A673 (cell line): ENCODE measurements at regions not wholly inside any gene's neighbourhood (a gene's known extent, or its start where the extent isn't known, plus 50 kb on each side); places are given as distances from the start of the nearest gene placed in this dataset.

Experiments used
- BruUV-seq: library from RNA; stranded (reverse); fragments of 400-500 nt; replicated peaks from 2 replicates; lab custom pipeline; 2021; lab: Mats Ljungman, UMichigan
- CTCF ChIA-PET: fragments of 300-600 bp; sonication (Branson Sonifier 250); formaldehyde crosslinking; loops from one replicate; lab custom pipeline; 2022; ENCODE audit warnings: antibody characterized with exemption; lab: Charles Lee
- POLR2A ChIA-PET: fragments of 300-600 bp; sonication (Branson Sonifier 250); formaldehyde crosslinking; loops from one replicate; lab custom pipeline; 2022; ENCODE audit warnings: antibody characterized with exemption; ENCODE audit not compliant: low non-redundant PET; lab: Charles Lee
- DNase-seq: peaks from one replicate; pipeline ENCODE4 v3.0.0-alpha.2; 2015; ENCODE audit warnings: low spot score
- H3K27ac ChIP-seq: fragments of 200-600 bp; sonication (generic); 2 replicates; pipeline ENCODE4 v1.5.1; 2016; ENCODE audit warnings: mixed run types, low read depth, mild to moderate bottlenecking, mixed read lengths, antibody characterized with exemption, low read length; ENCODE audit not compliant: poor library complexity, severe bottlenecking
- H3K27me3 ChIP-seq: fragments of 200-600 bp; sonication (generic); replicated peaks from 2 replicates; pipeline ENCODE4 v1.6.1; 2017; ENCODE audit warnings: mixed run types, low read depth, mild to moderate bottlenecking, mixed read lengths, antibody characterized with exemption, low read length; ENCODE audit not compliant: insufficient read depth, poor library complexity
- H3K36me3 ChIP-seq: fragments of 200-600 bp; sonication (generic); 2 replicates; pipeline ENCODE4 v1.6.1; 2016; ENCODE audit warnings: mixed run types, mild to moderate bottlenecking, mixed read lengths, antibody characterized with exemption, low read length; ENCODE audit not compliant: insufficient read depth, poor library complexity, severe bottlenecking
- H3K4me1 ChIP-seq: fragments of 200-600 bp; sonication (generic); 2 replicates; pipeline ENCODE4 v1.6.1; 2017; ENCODE audit warnings: mixed run types, mild to moderate bottlenecking, mixed read lengths, antibody characterized with exemption, low read length; ENCODE audit not compliant: insufficient read depth, poor library complexity, severe bottlenecking
- H3K4me3 ChIP-seq: fragments of 200-600 bp; sonication (generic); 2 replicates; pipeline ENCODE4 v1.5.1; 2016; ENCODE audit warnings: low read depth, mixed run types, mild to moderate bottlenecking, mixed read lengths, low read length; ENCODE audit not compliant: poor library complexity, severe bottlenecking
- H3K9me3 ChIP-seq: fragments of 200-600 bp; sonication (generic); 2 replicates; pipeline ENCODE4 v1.6.1; 2016; ENCODE audit warnings: mixed run types, low read depth, mild to moderate bottlenecking, mixed read lengths, antibody characterized with exemption, low read length; ENCODE audit not compliant: poor library complexity, severe bottlenecking
- EZH2 ChIP-seq: fragments of 200-600 bp; sonication (generic); IDR thresholded peaks from 2 replicates; pipeline ENCODE4 v1.6.1; 2017; ENCODE audit warnings: borderline replicate concordance, low read depth, mild to moderate bottlenecking, mixed read lengths, antibody characterized with exemption, low read length; ENCODE audit not compliant: poor library complexity, severe bottlenecking
- intact Hi-C: fragments of 100-400 bp; cut with micrococcal nuclease; formaldehyde crosslinking; loops from one replicate; pipeline ENCODE4 v1.10.0; 2022; ENCODE audit not compliant: unreplicated experiment
- TF ChIP-seq, protein P1 (sequence below): fragments of 300-800, 200-600 bp; sonication (generic); conservative IDR thresholded peaks from 2 replicates; pipeline ENCODE4 v1.5.1; 2017; ENCODE audit warnings: low read depth, mild to moderate bottlenecking, antibody characterized with exemption, low read length, moderate library complexity, mixed read lengths

DNA sequence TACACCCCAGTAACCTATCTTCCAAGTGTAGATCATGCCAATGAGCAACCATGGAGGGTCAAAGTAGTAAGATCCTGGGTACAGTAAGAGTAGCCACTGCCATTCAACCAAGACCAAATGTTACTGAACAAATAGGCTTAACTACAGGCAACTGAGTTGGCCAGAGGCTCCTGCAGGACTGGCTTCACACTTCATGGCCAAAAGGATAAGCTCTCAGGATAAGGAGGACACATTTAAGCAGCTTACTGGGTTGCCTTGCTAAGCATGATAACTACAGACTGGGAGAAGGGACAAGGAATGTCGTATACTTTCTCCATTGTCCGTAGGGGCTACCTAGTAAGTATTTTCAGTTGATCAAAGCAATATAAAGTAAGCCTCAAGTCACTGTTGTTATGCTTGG lies 174.7 kb downstream of the INO80D start:
- H3K9me3 ChIP-seq, result no peaks in the 10 kb centered on the region
- no TSS peak for BruUV-seq
- CTCF ChIA-PET, result interaction anchor here (1.1 kb wide), 1 partner anchor 15 kb away, joined by 3 read pairs; no protein-coding TSS in a partner anchor

DNA sequence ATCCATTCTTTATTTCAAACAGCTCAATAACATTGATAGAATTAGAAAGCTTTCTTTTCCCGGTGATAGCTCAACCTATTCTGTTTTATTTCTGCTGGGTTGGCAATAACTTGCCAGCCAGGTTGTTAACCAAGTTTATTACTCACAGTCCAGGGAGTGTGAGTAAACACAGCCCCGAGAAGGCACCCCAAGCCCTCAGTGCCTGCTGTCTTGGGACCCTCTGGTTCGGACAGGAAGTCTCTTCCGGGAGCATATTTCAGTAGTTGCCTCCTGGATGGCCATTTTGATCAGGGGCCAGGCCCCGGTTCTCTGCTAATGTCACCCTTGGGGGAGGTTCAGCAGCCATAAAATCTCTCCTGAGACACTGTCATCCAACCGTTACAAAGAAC lies 176.8 kb downstream of the INO80D start:
- no peaks in the 10 kb centered on the region for H3K4me1 ChIP-seq
- no TSS peak for BruUV-seq
- intact Hi-C loops, result no loop called here
- no peak overlapping the region for H3K4me3 ChIP-seq
- TF ChIP-seq, protein P1, sequence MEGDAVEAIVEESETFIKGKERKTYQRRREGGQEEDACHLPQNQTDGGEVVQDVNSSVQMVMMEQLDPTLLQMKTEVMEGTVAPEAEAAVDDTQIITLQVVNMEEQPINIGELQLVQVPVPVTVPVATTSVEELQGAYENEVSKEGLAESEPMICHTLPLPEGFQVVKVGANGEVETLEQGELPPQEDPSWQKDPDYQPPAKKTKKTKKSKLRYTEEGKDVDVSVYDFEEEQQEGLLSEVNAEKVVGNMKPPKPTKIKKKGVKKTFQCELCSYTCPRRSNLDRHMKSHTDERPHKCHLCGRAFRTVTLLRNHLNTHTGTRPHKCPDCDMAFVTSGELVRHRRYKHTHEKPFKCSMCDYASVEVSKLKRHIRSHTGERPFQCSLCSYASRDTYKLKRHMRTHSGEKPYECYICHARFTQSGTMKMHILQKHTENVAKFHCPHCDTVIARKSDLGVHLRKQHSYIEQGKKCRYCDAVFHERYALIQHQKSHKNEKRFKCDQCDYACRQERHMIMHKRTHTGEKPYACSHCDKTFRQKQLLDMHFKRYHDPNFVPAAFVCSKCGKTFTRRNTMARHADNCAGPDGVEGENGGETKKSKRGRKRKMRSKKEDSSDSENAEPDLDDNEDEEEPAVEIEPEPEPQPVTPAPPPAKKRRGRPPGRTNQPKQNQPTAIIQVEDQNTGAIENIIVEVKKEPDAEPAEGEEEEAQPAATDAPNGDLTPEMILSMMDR, result no peak
- no peak for TF ChIP-seq EZH2
- POLR2A ChIA-PET, result no interaction called here
- CTCF ChIA-PET, result no interaction called here
- H3K9me3 ChIP-seq, result no peaks in the 10 kb centered on the region
- H3K27ac ChIP-seq, result no peak overlapping the region
- DNase-seq, result no peak
- H3K36me3 ChIP-seq, result no peaks in the 10 kb centered on the region
- H3K27me3 ChIP-seq, result no peaks in the 10 kb centered on the region

More for the DNA sequence above, 174.7 kb downstream of the INO80D start:
- no peak for TF ChIP-seq EZH2
- TF ChIP-seq, protein P1, result no peak
- Histone ChIP-seq H3K4me1 (no peaks in the 10 kb centered on the region), H3K4me3 (no peak overlapping the region), H3K36me3 (no peaks in the 10 kb centered on the region), H3K27me3 (no peaks in the 10 kb centered on the region), H3K27ac (no peak overlapping the region)
- intact Hi-C loops, result no loop called here
- POLR2A ChIA-PET, result no interaction called here
- DNase-seq, result no peak

DNA sequence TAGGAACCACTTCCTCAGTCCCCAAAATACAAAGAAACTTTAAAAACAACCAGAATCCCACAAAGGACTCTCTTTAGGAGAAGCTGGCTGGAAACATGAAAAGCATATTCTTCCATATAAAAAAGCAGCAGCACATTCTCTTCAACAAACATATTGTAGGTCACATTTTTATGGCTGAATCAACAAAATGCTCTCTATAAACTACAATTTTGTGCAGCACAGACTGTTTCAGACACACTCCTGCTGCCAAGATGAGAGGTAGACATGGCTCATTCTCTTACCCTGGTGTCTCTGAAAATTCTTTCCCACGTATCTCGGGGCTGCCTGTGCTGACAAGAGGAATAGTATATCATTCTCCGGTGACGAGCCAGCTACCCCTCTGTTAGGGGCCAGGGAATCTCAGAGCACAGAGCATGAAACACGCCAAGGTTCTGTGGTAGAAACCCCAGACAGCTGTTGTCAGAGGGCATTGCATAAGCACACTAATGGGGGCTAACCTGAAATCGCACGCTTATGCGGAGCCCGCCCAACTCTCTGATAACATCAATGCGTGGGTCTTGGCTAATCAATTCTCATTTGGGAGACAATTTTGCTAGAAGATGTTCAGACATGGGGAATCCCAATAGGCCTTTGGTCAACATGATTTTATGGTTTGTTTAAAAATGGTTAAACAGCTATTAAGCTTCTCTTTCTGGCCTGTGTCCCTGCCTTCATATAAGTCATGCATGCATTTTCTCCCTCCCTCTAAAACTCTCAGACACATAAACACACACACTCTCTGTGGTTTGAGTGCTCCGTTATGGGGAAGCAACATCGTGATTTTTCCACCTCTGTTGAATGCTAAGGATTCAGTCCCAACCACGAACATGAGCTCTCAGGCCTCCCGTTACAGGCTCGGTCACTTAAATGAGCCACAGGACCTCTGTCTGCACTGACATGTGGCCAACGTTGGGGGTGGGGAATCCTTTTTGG lies 177.5 kb downstream of the INO80D start:
- Histone ChIP-seq H3K4me1 (no peaks in the 10 kb centered on the region), H3K36me3 (no peaks in the 10 kb centered on the region), H3K27me3 (no peaks in the 10 kb centered on the region), H3K27ac (no peak overlapping the region), H3K9me3 (no peaks in the 10 kb centered on the region), H3K4me3 (no peak overlapping the region)
- CTCF ChIA-PET, result no interaction called here
- DNase-seq, result no peak
- TF ChIP-seq EZH2, result no peak
- TF ChIP-seq, protein P1, result no peak
- no TSS peak for BruUV-seq
- intact Hi-C loops, result no loop called here
- POLR2A ChIA-PET, result no interaction called here
